HG02642 (cell line): ENCODE measurements at regions not wholly inside any gene's neighbourhood (a gene's known extent, or its start where the extent isn't known, plus 50 kb on each side); places are given as distances from the start of the nearest gene placed in this dataset.
"Not testable (repeated sequence)": the region's sequence is repeated elsewhere in the genome, so short reads cannot be mapped to it uniquely, and the experiment has no call there.

ENCODE experiments used
- ATAC-seq: cut with Tn5 transposase; IDR thresholded peaks from one replicate; pipeline ENCODE4 v1.9.1; 2021; ENCODE audit warnings: mild to moderate bottlenecking; ENCODE audit not compliant: unreplicated experiment, poor library complexity

DNA sequence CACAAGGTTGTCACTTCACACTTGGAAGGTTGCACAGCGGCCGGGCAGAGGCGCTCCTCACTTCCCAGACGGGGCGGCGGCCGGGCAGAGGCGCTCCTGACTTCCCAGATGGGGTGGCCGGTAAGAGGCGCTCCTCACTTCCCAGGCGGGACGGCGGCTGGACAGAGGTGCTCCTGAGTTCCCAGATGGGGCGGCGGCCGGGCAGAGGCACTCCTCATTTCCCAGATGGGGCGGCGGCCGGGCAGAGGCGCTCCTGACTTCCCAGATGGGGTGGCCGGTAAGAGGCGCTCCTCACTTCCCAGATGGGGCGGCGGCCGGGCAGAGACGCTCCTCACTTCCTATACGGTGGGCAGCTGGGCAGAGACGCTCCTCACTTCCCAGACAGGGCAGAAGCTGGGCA lies 199.4 kb upstream of the PODXL start:
- ATAC-seq: not testable (repeated sequence)

GRCh38 chr7:131753620-131754222 lies 197.3 kb upstream of the PODXL start:
- no peak for ATAC-seq

GRCh38 chr7:131747658-131748232 lies 191.3 kb upstream of the PODXL start:
- no peak for ATAC-seq

GRCh38 chr7:131745390-131746248 lies 189.2 kb upstream of the PODXL start:
- no peak for ATAC-seq

- ATAC-seq: no peak
These were observed 185.0 kb upstream of the PODXL start for GRCh38 chr7:131741446-131741845.

- ATAC-seq: no peak
These were observed 181.5 kb upstream of the PODXL start for GRCh38 chr7:131737746-131738465.

DNA sequence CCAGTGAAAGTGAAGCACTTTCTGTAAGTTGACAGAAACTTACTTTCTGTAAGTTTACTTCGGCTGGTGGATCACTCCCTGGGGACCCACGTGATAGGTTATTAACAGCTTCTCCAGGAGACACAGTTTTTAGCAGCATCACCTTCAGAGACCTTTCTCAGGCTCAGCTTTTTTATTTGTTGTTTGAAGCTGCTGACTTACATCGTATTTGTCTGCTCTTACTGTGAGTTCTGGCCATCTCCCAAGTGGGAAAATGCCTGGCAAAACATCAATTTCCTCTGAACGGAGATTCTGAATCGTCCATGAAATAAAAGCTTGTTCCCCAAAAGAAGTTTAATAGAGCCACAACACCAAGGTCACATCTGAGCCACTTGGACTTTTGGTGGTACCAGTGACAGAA lies 178.7 kb upstream of the PODXL start:
- no peak for ATAC-seq

- ATAC-seq: no peak
These were observed 177.2 kb upstream of the PODXL start for GRCh38 chr7:131733604-131734003.

GRCh38 chr7:131727189-131727588 lies 170.8 kb upstream of the PODXL start:
- ATAC-seq: no peak

GRCh38 chr7:131726686-131727085 lies 170.3 kb upstream of the PODXL start:
- no peak for ATAC-seq

- no peak for ATAC-seq
These were observed 169.6 kb upstream of the PODXL start for GRCh38 chr7:131726031-131726430.

GRCh38 chr7:131724776-131725345 lies 168.4 kb upstream of the PODXL start:
- ATAC-seq: no peak

GRCh38 chr7:131723926-131724325 lies 167.5 kb upstream of the PODXL start:
- no peak for ATAC-seq

DNA sequence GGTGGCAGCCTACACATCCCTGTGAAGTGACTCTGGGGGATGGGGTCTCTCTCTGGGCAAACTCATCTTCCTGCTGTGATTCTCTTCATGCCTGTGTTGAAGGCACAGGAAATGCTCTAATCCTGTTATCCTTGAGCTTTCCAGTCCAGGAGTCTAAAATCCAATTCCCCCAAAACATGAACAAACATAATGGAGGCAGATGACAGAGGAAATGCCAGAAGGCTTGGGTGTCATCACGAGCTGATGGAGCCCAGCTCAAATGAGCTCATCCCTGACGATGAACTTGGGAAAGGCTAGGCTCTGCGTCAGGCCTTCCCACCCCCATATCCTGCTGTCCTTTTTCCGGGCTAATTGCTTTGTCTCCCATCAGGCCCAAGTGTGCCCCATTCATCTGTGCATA lies 165.9 kb upstream of the PODXL start:
- ATAC-seq: no peak

DNA sequence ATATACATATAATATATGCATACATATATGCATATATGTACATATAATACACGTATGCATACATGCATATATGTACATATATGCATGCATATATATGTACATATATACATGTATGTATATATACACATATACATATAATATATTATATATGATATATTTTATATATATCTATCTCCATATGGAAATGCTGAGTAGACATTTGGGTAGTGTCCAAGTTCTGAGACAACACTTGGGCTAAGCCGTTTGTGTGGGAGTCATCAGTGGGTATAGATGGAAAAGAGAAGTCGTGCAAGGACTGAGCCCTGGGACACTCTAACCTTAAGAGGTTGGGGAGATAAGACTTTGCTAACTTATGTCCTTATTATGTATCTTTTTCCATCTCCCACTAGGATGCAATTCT lies 165.2 kb upstream of the PODXL start:
- no peak for ATAC-seq

DNA sequence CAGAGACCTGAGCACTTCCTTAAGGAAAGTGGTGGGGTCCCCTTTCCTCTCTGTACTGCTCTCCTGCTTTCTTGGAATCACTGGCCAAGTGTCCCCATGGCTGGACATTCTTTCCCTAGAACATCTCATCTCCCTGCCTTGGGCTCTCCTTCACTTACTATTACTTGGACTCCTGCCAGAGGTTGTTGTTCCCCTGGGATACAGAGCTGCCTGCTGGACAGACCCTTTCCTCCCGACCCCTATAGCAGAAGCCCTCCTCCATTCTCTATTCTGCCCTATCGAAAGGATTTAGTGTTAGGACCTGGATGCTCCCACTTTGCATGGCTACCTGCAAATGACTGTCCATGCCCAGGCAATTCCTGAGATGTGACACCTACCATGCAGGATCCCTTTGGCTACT lies 164.3 kb upstream of the PODXL start:
- ATAC-seq: no peak

- no peak for ATAC-seq
These were observed 160.8 kb upstream of the PODXL start for GRCh38 chr7:131717181-131717580.

GRCh38 chr7:131699323-131699722 lies 142.9 kb upstream of the PODXL start:
- ATAC-seq: no peak

DNA sequence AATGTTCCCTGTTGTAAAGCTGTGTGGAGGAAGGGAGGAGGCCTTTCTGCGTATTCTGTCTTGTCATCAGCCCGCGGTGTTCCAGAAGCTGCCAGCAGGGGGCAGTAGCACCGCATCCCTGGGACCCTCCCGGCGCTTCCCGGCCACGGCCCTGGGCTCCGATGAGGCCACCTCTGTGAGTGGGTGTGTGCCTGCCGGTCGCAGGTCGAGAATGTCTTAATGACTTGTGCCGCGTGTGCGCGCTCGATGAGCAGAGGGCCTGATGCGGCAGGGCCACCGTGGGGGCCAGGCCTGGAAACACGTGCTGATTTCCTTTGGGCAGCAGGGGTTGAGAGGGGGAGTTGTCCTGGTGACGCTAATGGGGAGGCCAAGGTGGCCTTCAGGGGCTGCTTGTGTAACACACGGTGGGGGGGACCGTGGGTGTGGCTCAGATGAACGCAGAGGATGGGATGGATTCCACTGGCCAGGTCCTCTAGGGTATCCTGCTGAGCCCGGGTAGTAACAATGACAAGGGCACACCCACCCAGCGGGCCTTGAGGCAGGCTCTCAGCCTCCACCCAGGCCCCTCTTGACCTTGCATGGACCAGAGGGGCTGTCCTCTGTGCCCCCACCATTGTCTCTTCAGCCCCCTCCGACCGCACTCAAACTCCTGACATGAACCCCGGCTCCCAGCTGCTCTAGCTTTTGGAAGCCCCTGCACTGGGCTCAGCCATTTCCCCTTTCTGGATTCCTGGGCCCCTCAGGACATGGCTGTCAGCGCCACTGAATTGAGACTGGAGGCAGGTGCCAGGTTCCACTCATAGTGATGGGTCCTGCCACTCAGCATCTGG lies 135.9 kb upstream of the PODXL start:
- no peak for ATAC-seq
